Panc1 (cell line): ENCODE measurements at regions not wholly inside any gene's neighbourhood (a gene's known extent, or its start where the extent isn't known, plus 50 kb on each side); places are given as distances from the start of the nearest gene placed in this dataset.

Experiments used
- ATAC-seq: fragments of 200-7000 bp; cut with Tn5 transposase; 2 replicates; pipeline ENCODE4 v1.9.1; 2020; ENCODE audit warnings: mild to moderate bottlenecking, moderate library complexity
- BruUV-seq: library from RNA; stranded (reverse); fragments of 400-500 nt; replicated peaks from 2 replicates; lab custom pipeline; 2021; lab: Mats Ljungman, UMichigan
- CTCF ChIA-PET: fragments of 300-600 bp; sonication (Branson Sonifier 250); formaldehyde crosslinking; loops from one replicate; lab custom pipeline; 2022; ENCODE audit warnings: antibody characterized with exemption; lab: Charles Lee
- POLR2A ChIA-PET: fragments of 300-600 bp; sonication (Branson Sonifier 250); formaldehyde crosslinking; loops from one replicate; lab custom pipeline; 2022; ENCODE audit warnings: antibody characterized with exemption; lab: Charles Lee
- DNase-seq: peaks from one replicate; pipeline ENCODE4 v3.0.0-alpha.2; 2010; ENCODE audit warnings: low read depth, low spot score
- H3K27ac ChIP-seq: 2 replicates; pipeline ENCODE4 v1.5.1; 2011; ENCODE audit warnings: mild to moderate bottlenecking, low read length, inconsistent platforms
- H3K27me3 ChIP-seq: fragments of 200-500 bp; sonication (Bioruptor generic); 2 replicates; pipeline ENCODE4 v1.6.0; 2014; ENCODE audit warnings: low read length, inconsistent platforms; ENCODE audit not compliant: control insufficient read depth, insufficient read depth
- H3K36me3 ChIP-seq: fragments of 200-500 bp; sonication (Bioruptor generic); 2 replicates; pipeline ENCODE4 v1.5.1; 2014; ENCODE audit warnings: inconsistent platforms, mild to moderate bottlenecking, low read length, moderate library complexity; ENCODE audit not compliant: control insufficient read depth, insufficient read depth
- H3K4me1 ChIP-seq: 2 replicates; pipeline ENCODE4 v1.5.1; 2011; ENCODE audit warnings: inconsistent platforms, mild to moderate bottlenecking, low read length, moderate library complexity; ENCODE audit not compliant: control insufficient read depth, insufficient read depth
- H3K4me3 ChIP-seq, 2 experiments: 2 replicates each; pipeline ENCODE4 v1.5.1; 2011 to 2012; ENCODE audit warnings: low read depth in 2 of 2, low read length in 2 of 2, mild to moderate bottlenecking in 2 of 2, inconsistent platforms in 1 of 2, moderate library complexity in 1 of 2
- H3K9me3 ChIP-seq: fragments of 200-500 bp; sonication (Bioruptor generic); 2 replicates; pipeline ENCODE4 v1.5.1; 2014; ENCODE audit warnings: low read depth, mild to moderate bottlenecking, inconsistent platforms, low read length, moderate library complexity; ENCODE audit not compliant: control insufficient read depth, insufficient read depth
- CTCF ChIP-seq: fragments of 450-650 bp; IDR thresholded peaks from 2 replicates; pipeline ENCODE4 v1.5.1; 2017; ENCODE audit warnings: mild to moderate bottlenecking
- POLR2AphosphoS5 ChIP-seq: IDR thresholded peaks from 2 replicates; pipeline ENCODE4 v1.6.1; 2012; ENCODE audit warnings: mild to moderate bottlenecking, low read depth, low read length, moderate library complexity
- REST ChIP-seq, 2 experiments: IDR thresholded peaks; 2 replicates each; pipeline ENCODE4 v1.6.1; 2011 to 2012; ENCODE audit warnings: low read depth in 2 of 2, control low read depth in 1 of 2, low read length in 1 of 2, mild to moderate bottlenecking in 1 of 2, moderate library complexity in 1 of 2; ENCODE audit not compliant: insufficient read depth in 1 of 2
- SIN3A ChIP-seq: IDR thresholded peaks from 2 replicates; pipeline ENCODE4 v1.6.1; 2012; ENCODE audit warnings: low read depth, mild to moderate bottlenecking, low read length, moderate library complexity, borderline replicate concordance; ENCODE audit not compliant: insufficient read depth
- TCF7L2 ChIP-seq: IDR thresholded peaks from 2 replicates; pipeline ENCODE4 v1.6.1; 2011; ENCODE audit warnings: mild to moderate bottlenecking, low read depth, low read length, inconsistent platforms
- in situ Hi-C: cut with HindIII; loops from 2 replicates; pipeline ENCODE4 v1.10.0; 2016; ENCODE audit warnings: low sequenced_read_pairs, low pct_unique_long_range_greater_than_20kb
- intact Hi-C: fragments of 100-400 bp; cut with micrococcal nuclease; formaldehyde crosslinking; loops from one replicate; pipeline ENCODE4 v1.10.0; 2022; ENCODE audit not compliant: unreplicated experiment

GRCh38 chr1:82073071-82073470, 272.3 kb downstream of the ADGRL2 start:
- ChIA-PET POLR2A (no interaction called here), CTCF (interaction anchor here (0.6 kb wide), 1 partner anchor 51 kb away, joined by 4 read pairs; no protein-coding TSS in a partner anchor)
- DNase-seq, result no peak
- Histone ChIP-seq H3K27ac (no peak overlapping the region), H3K4me3 (no peak overlapping the region), H3K4me1 (no peaks in the 10 kb centered on the region), H3K27me3 (no peaks in the 10 kb centered on the region), H3K36me3 (no peaks in the 10 kb centered on the region), H3K9me3 (no peaks in the 10 kb centered on the region)
- no TSS peak for BruUV-seq
- no peak for TF ChIP-seq TCF7L2
- in situ Hi-C loops (no loop called here), intact Hi-C loops (no loop called here)
- no peak for ATAC-seq

GRCh38 chr1:82065916-82066315, 265.2 kb downstream of the ADGRL2 start:
- ChIA-PET CTCF (no interaction called here), POLR2A (no interaction called here)
- no peak for TF ChIP-seq REST (IDR thresholded peaks at IDR 0.05; ENCODE audit: insufficient read depth in 1 of 2, low read depth in 2 of 2, low read length in 1 of 2)
- no peak for TF ChIP-seq POLR2AphosphoS5
- no peak for TF ChIP-seq CTCF
- no peak for TF ChIP-seq TCF7L2
- TF ChIP-seq SIN3A, result no peak
- Histone ChIP-seq H3K4me3 (no peak overlapping the region), H3K27me3 (no peaks in the 10 kb centered on the region), H3K9me3 (no peaks in the 10 kb centered on the region), H3K4me1 (no peaks in the 10 kb centered on the region), H3K36me3 (no peaks in the 10 kb centered on the region), H3K27ac (no peak overlapping the region)
- in situ Hi-C loops (no loop called here), intact Hi-C loops (no loop called here)
- BruUV-seq, result no TSS peak
- DNase-seq (no peak), ATAC-seq (no peak)

GRCh38 chr1:82064691-82065090, 264.0 kb downstream of the ADGRL2 start:
- Histone ChIP-seq H3K27ac (no peak overlapping the region), H3K36me3 (no peaks in the 10 kb centered on the region), H3K4me1 (no peaks in the 10 kb centered on the region), H3K4me3 (no peak overlapping the region), H3K27me3 (no peaks in the 10 kb centered on the region), H3K9me3 (no peaks in the 10 kb centered on the region)
- ATAC-seq, result no peak
- ChIA-PET CTCF (no interaction called here), POLR2A (interaction anchor here (0.6 kb wide), 1 partner anchor 667 kb away, joined by 4 read pairs; no protein-coding TSS in a partner anchor)
- in situ Hi-C loops, result no loop called here
- intact Hi-C loops, result no loop called here
- no peak for TF ChIP-seq REST (IDR thresholded peaks at IDR 0.05; ENCODE audit: insufficient read depth in 1 of 2, low read depth in 2 of 2, low read length in 1 of 2)
- no peak for TF ChIP-seq CTCF
- TF ChIP-seq POLR2AphosphoS5, result no peak
- TF ChIP-seq TCF7L2, result no peak
- TF ChIP-seq SIN3A, result no peak
- DNase-seq, result no peak
- BruUV-seq, result no TSS peak
